PC-3 (cell line): ENCODE measurements at regions not wholly inside any gene's neighbourhood (a gene's known extent, or its start where the extent isn't known, plus 50 kb on each side); places are given as distances from the start of the nearest gene placed in this dataset.

Experiments used
- ATAC-seq: fragments of 200-7000 bp; cut with Tn5 transposase; 2 replicates; pipeline ENCODE4 v1.9.1; 2020; ENCODE audit warnings: mild to moderate bottlenecking, moderate library complexity
- BruUV-seq: library from RNA; stranded (reverse); fragments of 400-500 nt; replicated peaks from 2 replicates; lab custom pipeline; 2021; lab: Mats Ljungman, UMichigan
- CTCF ChIA-PET: fragments of 300-600 bp; sonication (Branson Sonifier 250); formaldehyde crosslinking; loops from one replicate; lab custom pipeline; 2022; ENCODE audit warnings: antibody characterized with exemption; lab: Charles Lee
- POLR2A ChIA-PET: fragments of 300-600 bp; sonication (Branson Sonifier 250); formaldehyde crosslinking; loops from one replicate; lab custom pipeline; 2022; ENCODE audit warnings: antibody characterized with exemption; ENCODE audit not compliant: unreplicated experiment; lab: Charles Lee
- DNase-seq: peaks from one replicate; pipeline ENCODE4 v3.0.0-alpha.2; 2015
- H2AFZ ChIP-seq: fragments of 300-600 bp; sonication (generic); 2 replicates; pipeline ENCODE4 v1.6.0; 2016; ENCODE audit warnings: antibody characterized with exemption, low read length
- H3F3A ChIP-seq: fragments of 300-600 bp; sonication (generic); one replicate; pipeline ENCODE4 v1.6.0; 2017; ENCODE audit warnings: antibody characterized with exemption, low read length, control low read depth, mild to moderate bottlenecking; ENCODE audit not compliant: unreplicated experiment
- H3K27ac ChIP-seq: fragments of 300-600 bp; sonication (generic); 2 replicates; pipeline ENCODE4 v1.5.1; 2016; ENCODE audit warnings: mild to moderate bottlenecking, low read length
- H3K27me3 ChIP-seq: fragments of 300-600 bp; sonication (generic); 2 replicates; pipeline ENCODE4 v1.6.1; 2016; ENCODE audit warnings: low read length, mixed read lengths
- H3K36me3 ChIP-seq: fragments of 300-600 bp; sonication (generic); 2 replicates; pipeline ENCODE4 v1.6.1; 2016; ENCODE audit warnings: low read depth, mixed run types, low read length, mixed read lengths
- H3K4me1 ChIP-seq: fragments of 300-600 bp; sonication (generic); 2 replicates; pipeline ENCODE4 v1.5.1; 2016; ENCODE audit warnings: low read length; ENCODE audit not compliant: insufficient read depth
- H3K4me2 ChIP-seq: fragments of 300-600 bp; sonication (generic); 2 replicates; pipeline ENCODE4 v1.6.0; 2016; ENCODE audit warnings: low read length
- H3K4me3 ChIP-seq: fragments of 300-600 bp; sonication (generic); 2 replicates; pipeline ENCODE4 v1.5.1; 2016; ENCODE audit warnings: mild to moderate bottlenecking, low read length, mixed read lengths
- H3K79me2 ChIP-seq: fragments of 300-600 bp; sonication (generic); 2 replicates; pipeline ENCODE4 v1.6.1; 2017; ENCODE audit warnings: low read length, mixed read lengths
- H3K9ac ChIP-seq: fragments of 300-600 bp; sonication (generic); 2 replicates; pipeline ENCODE4 v1.6.0; 2016; ENCODE audit warnings: mild to moderate bottlenecking, low read length
- H3K9me2 ChIP-seq: fragments of 300-600 bp; sonication (generic); replicated peaks from 2 replicates; pipeline ENCODE4 v1.6.1; 2016; ENCODE audit warnings: mixed run types, low read length, mixed read lengths
- H3K9me3 ChIP-seq: fragments of 300-600 bp; sonication (generic); 2 replicates; pipeline ENCODE4 v1.6.1; 2016; ENCODE audit warnings: low read length, mixed read lengths
- H4K20me1 ChIP-seq: fragments of 300-600 bp; sonication (generic); 2 replicates; pipeline ENCODE4 v1.6.1; 2016; ENCODE audit warnings: low read length, mixed read lengths
- CTCF ChIP-seq: fragments of 300-600 bp; sonication (generic); conservative IDR thresholded peaks from 2 replicates; pipeline ENCODE4 v1.5.1; 2017; ENCODE audit warnings: antibody characterized with exemption, low read depth, mild to moderate bottlenecking, low read length
- EZH2 ChIP-seq: fragments of 300-600 bp; sonication (generic); IDR thresholded peaks from one replicate; pipeline ENCODE4 v1.6.1; 2017; ENCODE audit warnings: antibody characterized with exemption, mild to moderate bottlenecking, low read length; ENCODE audit not compliant: unreplicated experiment
- EZH2phosphoT487 ChIP-seq: fragments of 300-600 bp; sonication (generic); IDR thresholded peaks from 2 replicates; pipeline ENCODE4 v1.6.1; 2018; ENCODE audit warnings: mild to moderate bottlenecking, antibody characterized with exemption, low read length, borderline replicate concordance
- intact Hi-C: fragments of 100-400 bp; cut with micrococcal nuclease; formaldehyde crosslinking; loops from 2 replicates; pipeline ENCODE4 v1.9.0; 2023

GRCh38 chr15:100806157-100806556 lies 73.5 kb upstream of the ALDH1A3 start:
- no TSS peak for BruUV-seq
- no peaks in the 10 kb centered on the region for H3F3A ChIP-seq
- no peaks in the 10 kb centered on the region for H3K9me2 ChIP-seq
- H3K9ac ChIP-seq, result no peak overlapping the region
- DNase-seq (no peak), ATAC-seq (no peak; the same call in 1 of the 2 replicates)
- TF ChIP-seq EZH2, result no peak
- no peak for TF ChIP-seq CTCF
- no peak for TF ChIP-seq EZH2phosphoT487
- H3K36me3 ChIP-seq, result no peaks in the 10 kb centered on the region
- intact Hi-C loops, result no loop called here
- CTCF ChIA-PET, result no interaction called here
- no peaks in the 10 kb centered on the region for H4K20me1 ChIP-seq
- H2AFZ ChIP-seq, result no peak overlapping the region
- peaks cover 6% of the 10 kb centered on the region; the same call in 1 of the 2 replicates for H3K4me1 ChIP-seq
- no peak overlapping the region for H3K4me2 ChIP-seq
- no peak overlapping the region for H3K4me3 ChIP-seq
- H3K79me2 ChIP-seq, result no peaks in the 10 kb centered on the region
- H3K27me3 ChIP-seq, result no peaks in the 10 kb centered on the region
- no peaks in the 10 kb centered on the region for H3K9me3 ChIP-seq
- H3K27ac ChIP-seq, result no peak overlapping the region
- POLR2A ChIA-PET, result no interaction called here

- CTCF ChIA-PET, result no interaction called here
- BruUV-seq, result no TSS peak
- Histone ChIP-seq H2AFZ (no peak overlapping the region), H3K79me2 (no peaks in the 10 kb centered on the region), H3K36me3 (no peaks in the 10 kb centered on the region), H3K27me3 (no peaks in the 10 kb centered on the region), H3K9me2 (no peaks in the 10 kb centered on the region), H3K9me3 (no peaks in the 10 kb centered on the region), H3K4me1 (peaks cover 6% of the 10 kb centered on the region; the same call in 1 of the 2 replicates), H3K4me3 (no peak overlapping the region), H3K27ac (no peak overlapping the region), H3K4me2 (no peak overlapping the region), H3K9ac (no peak overlapping the region), H4K20me1 (no peaks in the 10 kb centered on the region), H3F3A (no peaks in the 10 kb centered on the region)
- no peak for TF ChIP-seq EZH2phosphoT487
- no peak for TF ChIP-seq CTCF
- intact Hi-C loops, result no loop called here
- ATAC-seq (no peak), DNase-seq (no peak)
- POLR2A ChIA-PET, result no interaction called here
Measured at GRCh38 chr15:100807028-100807427, 72.6 kb upstream of the ALDH1A3 start.

GRCh38 chr15:100808691-100809090 lies 70.9 kb upstream of the ALDH1A3 start:
- Histone ChIP-seq H3K9me2 (no peaks in the 10 kb centered on the region), H3K27ac (no peak overlapping the region), H3K4me1 (peaks cover 6% of the 10 kb centered on the region; the same call in 1 of the 2 replicates), H3K27me3 (no peaks in the 10 kb centered on the region), H4K20me1 (no peaks in the 10 kb centered on the region), H3K9ac (no peak overlapping the region), H3K36me3 (no peaks in the 10 kb centered on the region), H3F3A (no peaks in the 10 kb centered on the region), H2AFZ (no peak overlapping the region), H3K4me2 (no peak overlapping the region), H3K9me3 (no peaks in the 10 kb centered on the region), H3K79me2 (no peaks in the 10 kb centered on the region), H3K4me3 (no peak overlapping the region)
- TF ChIP-seq EZH2phosphoT487 (no peak), CTCF (no peak), EZH2 (no peak)
- intact Hi-C loops, result no loop called here
- no peak for ATAC-seq
- DNase-seq, result no peak
- ChIA-PET CTCF (no interaction called here), POLR2A (no interaction called here)
- no TSS peak for BruUV-seq
